ENCODE measurements at regions not wholly inside any gene's neighbourhood (a gene's known extent, or its start where the extent isn't known, plus 50 kb on each side); places are given as distances from the start of the nearest gene placed in this dataset.

GRCh38 chr2:7721413-7721995 is 804.3 kb downstream of the RNF144A start:
- no peak for TF ChIP-seq POLR2A (IDR thresholded peaks at IDR 0.05)
- TF ChIP-seq, protein P1, sequence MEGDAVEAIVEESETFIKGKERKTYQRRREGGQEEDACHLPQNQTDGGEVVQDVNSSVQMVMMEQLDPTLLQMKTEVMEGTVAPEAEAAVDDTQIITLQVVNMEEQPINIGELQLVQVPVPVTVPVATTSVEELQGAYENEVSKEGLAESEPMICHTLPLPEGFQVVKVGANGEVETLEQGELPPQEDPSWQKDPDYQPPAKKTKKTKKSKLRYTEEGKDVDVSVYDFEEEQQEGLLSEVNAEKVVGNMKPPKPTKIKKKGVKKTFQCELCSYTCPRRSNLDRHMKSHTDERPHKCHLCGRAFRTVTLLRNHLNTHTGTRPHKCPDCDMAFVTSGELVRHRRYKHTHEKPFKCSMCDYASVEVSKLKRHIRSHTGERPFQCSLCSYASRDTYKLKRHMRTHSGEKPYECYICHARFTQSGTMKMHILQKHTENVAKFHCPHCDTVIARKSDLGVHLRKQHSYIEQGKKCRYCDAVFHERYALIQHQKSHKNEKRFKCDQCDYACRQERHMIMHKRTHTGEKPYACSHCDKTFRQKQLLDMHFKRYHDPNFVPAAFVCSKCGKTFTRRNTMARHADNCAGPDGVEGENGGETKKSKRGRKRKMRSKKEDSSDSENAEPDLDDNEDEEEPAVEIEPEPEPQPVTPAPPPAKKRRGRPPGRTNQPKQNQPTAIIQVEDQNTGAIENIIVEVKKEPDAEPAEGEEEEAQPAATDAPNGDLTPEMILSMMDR (IDR thresholded peaks at IDR 0.05 in 4 of 5, conservative IDR thresholded peaks at IDR 0.05 in 1 of 5) = no peak
